PFSK-1 (cell line): ENCODE measurements at regions not wholly inside any gene's neighbourhood (a gene's known extent, or its start where the extent isn't known, plus 50 kb on each side); places are given as distances from the start of the nearest gene placed in this dataset.

Source experiments
- FOXP2 ChIP-seq: optimal IDR thresholded peaks from 2 replicates; pipeline ENCODE3; 2011; ENCODE audit warnings: borderline replicate concordance, control low read depth, inconsistent platforms; ENCODE audit not compliant: insufficient read depth; ENCODE audit errors: extremely low read length, extremely low read depth
- POLR2AphosphoS5 ChIP-seq: IDR thresholded peaks from 2 replicates; pipeline ENCODE4 v1.6.1; 2012; ENCODE audit warnings: low read depth, mild to moderate bottlenecking, control low read depth, low read length, moderate library complexity
- REST ChIP-seq, 2 experiments: IDR thresholded peaks; 2 replicates each; pipeline versions ENCODE4 v1.6.1 to v1.8.0; 2011 to 2012; ENCODE audit warnings: low read depth in 2 of 2, low read length in 2 of 2, control low read depth in 1 of 2, inconsistent platforms in 1 of 2, mild to moderate bottlenecking in 1 of 2, moderate library complexity in 1 of 2; ENCODE audit not compliant: insufficient read depth in 1 of 2
- SIN3A ChIP-seq: IDR thresholded peaks from 2 replicates; pipeline ENCODE4 v1.6.1; 2012; ENCODE audit warnings: mild to moderate bottlenecking, low read length, moderate library complexity, borderline replicate concordance; ENCODE audit not compliant: insufficient read depth
- TAF1 ChIP-seq: IDR thresholded peaks from 2 replicates; pipeline ENCODE4 v1.6.1; 2012; ENCODE audit warnings: low read length, control low read depth, borderline replicate concordance; ENCODE audit not compliant: insufficient read depth

- TF ChIP-seq TAF1 (no peak), SIN3A (no peak), REST (IDR thresholded peaks at IDR 0.05; ENCODE audit: insufficient read depth in 1 of 2, low read depth in 2 of 2, low read length in 2 of 2) (no peak), POLR2AphosphoS5 (no peak), FOXP2 (no peak)
Observed at GRCh38 chr16:80299416-80299815, 241.4 kb upstream of the DYNLRB2 start.

GRCh38 chr16:80298676-80299075 is 242.1 kb upstream of the DYNLRB2 start:
- TF ChIP-seq REST (IDR thresholded peaks at IDR 0.05; ENCODE audit: insufficient read depth in 1 of 2, low read depth in 2 of 2, low read length in 2 of 2) (no peak), FOXP2 (no peak), POLR2AphosphoS5 (no peak), SIN3A (no peak), TAF1 (no peak)

GRCh38 chr16:80296034-80296433 is 244.8 kb upstream of the DYNLRB2 start:
- TF ChIP-seq SIN3A (no peak), REST (IDR thresholded peaks at IDR 0.05; ENCODE audit: insufficient read depth in 1 of 2, low read depth in 2 of 2, low read length in 2 of 2) (no peak), FOXP2 (no peak)

- TF ChIP-seq TAF1 (no peak), POLR2AphosphoS5 (no peak), REST (IDR thresholded peaks at IDR 0.05; ENCODE audit: insufficient read depth in 1 of 2, low read depth in 2 of 2, low read length in 2 of 2) (no peak), SIN3A (no peak)
Observed at GRCh38 chr16:80294172-80294571, 246.6 kb upstream of the DYNLRB2 start.

- no peak for TF ChIP-seq TAF1
- TF ChIP-seq POLR2AphosphoS5, result no peak
- no peak for TF ChIP-seq SIN3A
- TF ChIP-seq FOXP2, result no peak
- TF ChIP-seq REST (IDR thresholded peaks at IDR 0.05; ENCODE audit: insufficient read depth in 1 of 2, low read depth in 2 of 2, low read length in 2 of 2), result no peak
Observed at GRCh38 chr16:80288616-80289015, 252.2 kb upstream of the DYNLRB2 start.
